Stimulated activated CD4-positive, alpha-beta T cell treated with anti-CD3 and anti-CD28 coated beads, Interleukin-4, amount 100 ng/mL, for 48 hours (primary cell): ENCODE measurements at regions not wholly inside any gene's neighbourhood (a gene's known extent, or its start where the extent isn't known, plus 50 kb on each side); places are given as distances from the start of the nearest gene placed in this dataset.
"Not testable (repeated sequence)": the region's sequence is repeated elsewhere in the genome, so short reads cannot be mapped to it uniquely, and the experiment has no call there.

Experiments
- DNase-seq, 2 donors: peaks; one replicate each; pipeline ENCODE4 v3.0.0-alpha.2; 2020; ENCODE audit warnings: low read depth in 2 of 2

DNA sequence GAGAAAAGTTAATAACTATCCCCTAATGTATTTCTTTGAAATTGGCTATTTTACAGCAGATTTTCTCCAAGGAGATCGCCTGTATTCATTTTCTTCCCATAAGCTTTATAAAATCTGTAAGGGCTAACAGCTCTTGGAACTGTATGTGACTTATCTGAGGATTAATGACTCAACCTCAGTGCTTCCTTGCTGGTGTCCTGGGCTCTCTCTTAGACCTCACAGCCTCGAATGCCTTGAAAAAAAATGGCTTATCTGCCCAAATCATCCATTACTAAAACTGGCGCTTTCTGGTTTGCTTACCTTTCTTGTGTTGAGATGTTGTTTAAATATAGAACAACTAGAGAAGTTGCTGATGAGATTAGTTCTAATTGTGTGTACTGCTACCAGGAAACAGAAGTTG, 713.6 kb downstream of the SLC4A3 start:
- DNase-seq: no peak

DNA sequence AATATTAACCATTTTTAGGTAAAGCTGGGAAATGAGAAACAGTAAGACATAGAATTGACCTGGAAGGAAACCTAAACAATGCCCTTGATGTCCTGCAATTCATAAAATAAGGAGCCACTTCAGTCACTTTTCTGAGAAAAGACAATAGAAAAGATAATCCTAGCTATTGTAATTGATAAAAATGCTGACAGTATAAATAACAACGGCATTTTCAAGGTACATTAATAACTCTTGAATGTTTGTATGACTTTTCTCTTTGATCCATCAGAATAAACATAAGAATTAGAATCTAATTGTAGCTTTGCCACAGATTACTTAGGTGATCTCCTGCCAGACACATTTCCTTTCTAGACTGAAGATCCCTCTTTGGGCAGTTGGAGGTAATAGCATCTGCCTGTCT, 719.5 kb downstream of the SLC4A3 start:
- DNase-seq: no peak

DNA sequence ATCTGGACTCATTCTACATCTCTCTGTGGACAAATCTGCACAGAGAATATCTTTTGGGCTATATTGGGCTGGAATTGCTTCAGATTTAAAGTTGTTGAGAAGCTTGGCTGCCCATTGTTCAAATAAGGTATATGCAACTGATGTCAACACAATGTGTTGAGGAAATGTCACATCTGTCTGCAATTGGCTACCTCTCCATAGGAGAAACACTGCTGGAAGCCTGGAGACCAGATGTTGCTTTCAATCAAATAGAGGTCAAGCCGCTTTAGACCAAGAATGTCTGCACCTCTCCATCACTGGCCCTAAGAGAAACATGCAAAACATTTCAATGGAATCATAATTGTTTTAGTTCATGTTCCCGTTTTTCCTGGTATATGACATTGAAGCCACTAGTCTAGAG, 720.2 kb downstream of the SLC4A3 start:
- DNase-seq: no peak

DNA sequence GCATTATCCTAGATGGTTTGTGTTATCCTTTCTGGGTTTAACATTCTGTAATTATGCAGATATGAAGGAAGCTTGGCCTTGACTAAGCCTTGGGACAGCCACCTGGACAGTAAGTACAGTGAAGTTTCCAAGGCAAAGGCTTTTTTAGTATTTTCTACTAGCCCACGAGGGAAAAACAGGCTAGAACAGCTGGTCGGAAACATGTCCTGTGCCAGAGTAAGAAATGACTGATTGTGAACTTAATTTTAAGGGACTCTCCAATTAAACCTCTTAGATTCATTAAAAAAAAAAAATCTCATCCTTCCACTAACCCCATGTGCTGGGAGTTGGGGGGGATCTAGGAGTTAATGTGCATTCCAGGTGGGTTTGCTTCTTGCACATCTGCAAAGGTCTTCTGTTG, 720.8 kb downstream of the SLC4A3 start:
- no peak for DNase-seq

DNA sequence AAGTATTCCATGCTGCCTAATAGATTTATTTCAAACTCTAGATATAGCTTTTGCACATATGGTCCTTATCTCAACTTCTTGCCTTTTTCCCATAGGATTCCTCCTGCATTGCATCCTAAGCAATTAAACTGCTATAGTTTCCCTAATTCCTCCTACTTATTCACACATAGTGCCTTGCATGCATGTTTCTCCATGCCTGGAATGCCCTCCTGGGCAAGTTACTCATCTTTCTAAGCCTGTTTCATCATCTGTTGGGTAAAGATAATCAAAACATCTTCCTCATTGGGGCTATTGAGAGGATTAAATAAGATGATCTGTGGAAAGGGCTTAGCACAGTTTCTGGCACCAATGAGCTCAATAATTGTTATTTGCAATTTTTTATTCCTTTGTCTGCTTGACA, 726.5 kb downstream of the SLC4A3 start:
- no peak for DNase-seq

DNA sequence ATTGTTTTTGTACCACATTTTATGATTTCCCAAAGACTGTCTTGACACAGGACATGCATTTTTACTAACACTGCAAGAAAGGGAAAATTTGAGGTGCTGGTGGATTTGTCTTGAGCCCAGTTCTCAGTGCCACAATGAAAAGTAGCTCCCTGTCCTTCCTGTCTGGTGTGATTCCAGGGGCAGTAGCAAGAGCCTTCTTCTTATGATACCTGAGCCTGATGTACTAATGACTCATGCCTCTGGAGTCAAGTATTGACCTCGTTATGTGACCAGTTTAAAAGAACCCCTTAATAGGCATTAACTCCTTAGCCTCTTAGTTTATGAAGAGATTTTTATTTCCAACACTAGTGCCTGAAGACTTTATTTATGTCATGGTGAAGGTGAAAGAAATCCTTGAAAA, 728.6 kb downstream of the SLC4A3 start:
- no peak for DNase-seq

DNA sequence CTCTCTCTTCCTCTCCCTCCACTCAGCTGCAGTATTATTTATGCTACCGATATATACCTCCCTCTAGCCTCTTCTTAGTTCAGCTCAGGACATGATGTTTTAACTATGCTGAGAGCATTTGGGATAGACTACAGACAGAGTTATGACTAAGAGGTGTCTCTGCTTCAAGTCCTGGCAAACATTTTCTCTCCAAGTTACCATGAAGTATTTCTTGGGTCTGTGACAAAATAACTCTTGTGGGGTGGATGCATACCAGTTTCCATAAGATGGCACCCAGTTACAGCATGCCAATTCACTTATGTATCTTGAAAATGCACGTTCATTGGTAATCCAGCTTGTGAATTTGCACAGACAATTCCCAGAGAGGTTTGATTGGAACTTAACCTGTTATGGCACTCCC, 737.6 kb downstream of the SLC4A3 start:
- no peak for DNase-seq

DNA sequence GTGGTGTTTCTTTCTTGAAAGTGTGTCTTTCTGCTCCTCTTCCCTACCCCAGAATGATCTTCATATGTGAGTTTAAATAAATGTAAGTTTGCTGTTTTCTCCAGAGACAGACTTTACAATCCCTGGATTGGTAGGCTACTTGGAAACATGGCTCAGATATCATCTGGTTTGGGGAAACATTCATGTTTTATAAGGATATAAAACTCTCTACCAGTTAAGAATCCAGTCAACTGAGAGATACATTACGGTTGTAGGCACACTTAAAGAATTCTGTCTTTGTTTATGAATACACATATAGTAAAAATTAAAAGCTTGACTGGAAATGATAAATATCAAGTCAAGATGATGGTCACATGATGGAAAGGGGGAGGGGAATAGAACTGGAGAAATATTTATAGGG, 739.3 kb downstream of the SLC4A3 start:
- DNase-seq: no peak

DNA sequence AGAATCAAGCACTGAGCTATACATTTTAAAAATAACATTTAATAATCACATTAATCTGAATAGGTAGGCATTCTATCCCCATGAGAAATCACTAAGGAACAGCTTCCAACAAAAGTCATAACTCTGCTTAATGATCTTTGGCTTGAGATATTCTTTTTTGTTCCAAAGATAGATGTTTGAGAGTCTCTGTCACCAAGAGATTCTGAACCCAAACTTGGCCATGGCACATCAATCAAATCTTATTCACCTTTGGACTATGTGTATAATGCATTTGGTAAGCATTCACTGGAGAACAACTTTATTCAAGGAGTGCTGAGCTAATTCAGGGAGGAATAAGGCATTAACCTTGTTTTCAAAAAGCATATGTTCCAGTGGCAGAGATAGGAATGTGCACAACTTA, 743.3 kb downstream of the SLC4A3 start:
- no peak for DNase-seq

DNA sequence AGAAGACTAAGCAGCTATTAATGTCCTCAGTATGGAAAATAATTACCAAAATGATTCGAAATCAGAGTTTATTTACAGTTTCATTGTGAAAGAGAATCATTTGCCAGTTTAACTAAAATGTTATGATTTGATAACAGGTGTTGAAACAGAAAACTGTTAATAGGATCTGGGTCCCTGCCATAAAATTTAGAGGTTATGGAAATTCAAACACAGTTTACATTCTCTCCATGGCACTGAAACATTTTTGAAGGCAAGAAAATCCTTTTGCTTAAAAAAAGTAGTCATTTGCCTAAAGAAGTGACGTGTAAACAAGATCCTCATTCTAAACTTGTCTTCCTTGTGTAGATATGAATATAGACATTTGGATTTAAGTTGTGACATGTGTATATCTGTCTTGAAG, 743.8 kb downstream of the SLC4A3 start:
- no peak for DNase-seq

DNA sequence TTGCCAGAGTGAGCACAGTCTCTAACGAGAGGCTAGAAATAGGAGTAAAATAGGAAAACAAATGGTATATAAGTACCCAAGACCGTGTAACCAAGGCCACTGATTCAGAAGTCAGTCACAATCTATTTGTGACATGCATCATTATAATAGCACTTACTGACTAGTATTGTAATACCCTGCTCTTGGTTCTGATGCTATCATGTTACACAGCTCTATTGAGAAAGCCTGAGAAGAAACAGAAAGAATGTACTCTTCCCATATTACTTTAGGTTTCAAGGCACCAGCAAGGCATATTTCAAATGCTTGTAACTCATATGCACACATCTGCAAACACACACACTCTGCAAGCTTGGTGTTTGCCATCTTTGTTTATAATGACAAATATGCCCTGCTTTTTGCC, 746.4 kb downstream of the SLC4A3 start:
- DNase-seq: no peak

DNA sequence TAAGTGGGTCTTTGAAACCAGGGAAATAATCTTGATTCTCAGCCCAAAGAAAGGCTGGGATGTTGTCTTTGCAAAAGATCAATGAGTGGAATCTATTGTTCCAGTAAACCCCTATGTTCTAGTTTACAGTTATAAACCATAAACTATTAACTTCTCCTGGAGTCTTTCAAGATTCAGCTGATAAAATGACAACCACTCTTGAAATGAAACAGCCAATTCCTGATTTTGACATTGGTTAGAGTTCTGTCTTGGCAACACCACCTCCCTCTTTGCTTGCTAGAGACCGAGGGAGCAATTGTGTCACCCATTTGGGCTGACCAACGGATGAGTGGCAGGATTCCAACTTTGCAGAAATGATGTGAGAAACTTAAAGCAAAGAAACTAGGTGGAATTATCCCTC, 746.9 kb downstream of the SLC4A3 start:
- no peak for DNase-seq

DNA sequence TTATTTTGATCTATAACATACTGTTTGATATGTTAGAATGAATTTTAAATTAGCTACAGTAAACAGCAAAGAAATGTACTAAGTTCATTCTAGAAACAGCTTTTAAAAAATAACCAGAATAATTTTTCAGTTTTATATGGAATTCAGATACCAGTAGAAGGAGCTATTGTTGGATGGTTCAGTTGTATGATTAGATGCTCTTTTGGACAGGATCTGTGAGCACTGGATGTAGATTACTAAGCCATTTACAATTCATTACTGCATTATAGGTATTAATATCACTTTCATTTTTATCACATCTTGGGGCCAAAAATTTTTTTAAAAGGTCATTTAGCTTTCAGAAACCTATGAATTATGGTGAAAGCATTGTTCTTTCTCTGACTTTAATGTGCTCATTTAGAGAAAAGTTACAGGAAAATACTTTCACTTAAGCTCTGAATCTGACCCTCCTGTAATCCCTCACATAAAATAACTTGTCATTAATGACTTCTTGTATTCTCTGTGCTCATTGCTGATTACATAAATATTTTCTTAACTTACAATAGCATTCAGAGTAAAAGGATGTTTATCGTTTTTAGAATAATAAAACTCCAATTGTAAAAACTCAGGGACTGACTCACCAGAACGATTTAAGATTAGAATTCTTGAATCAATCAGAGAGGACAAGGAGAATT, 750.2 kb downstream of the SLC4A3 start:
- DNase-seq: no peak

DNA sequence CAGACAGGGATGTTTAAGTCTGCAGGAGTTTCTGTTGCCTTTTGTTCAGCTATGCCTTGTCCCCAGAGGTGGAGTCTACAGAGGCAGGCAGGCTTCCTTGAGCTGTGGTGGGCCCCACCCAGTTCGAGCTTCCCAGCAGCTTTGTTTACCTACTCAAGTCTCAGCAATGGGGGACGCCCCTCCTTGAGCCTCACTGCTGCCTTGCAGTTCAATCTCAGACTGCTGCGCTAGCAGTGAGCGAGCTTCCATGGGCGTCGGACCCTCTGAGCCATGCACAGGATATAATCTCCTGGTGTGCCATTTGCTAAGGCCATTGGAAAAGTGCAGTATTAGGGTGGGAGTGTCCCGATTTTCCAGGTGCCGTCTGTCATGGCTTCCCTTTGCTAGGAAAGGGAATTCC, 760.3 kb downstream of the SLC4A3 start:
- DNase-seq: not testable (repeated sequence)

DNA sequence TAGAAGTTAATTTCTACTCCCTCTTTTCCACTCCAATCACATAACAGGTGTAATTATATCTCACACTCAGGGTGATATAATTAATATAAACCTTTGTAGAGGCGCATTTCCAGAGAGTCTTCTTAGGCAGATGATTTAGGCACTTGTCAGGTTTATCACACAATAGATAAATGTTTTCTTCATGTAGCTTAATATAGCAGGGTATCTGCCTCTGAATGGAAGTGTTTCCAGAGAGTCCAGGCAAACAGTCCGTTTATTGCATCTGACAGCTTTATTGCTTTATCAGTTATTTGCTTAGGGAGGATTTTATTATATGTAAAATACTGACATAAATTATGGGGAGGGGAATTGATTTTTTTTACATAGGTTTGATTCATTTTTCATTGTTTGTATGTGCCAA, 766.3 kb downstream of the SLC4A3 start:
- no peak for DNase-seq

DNA sequence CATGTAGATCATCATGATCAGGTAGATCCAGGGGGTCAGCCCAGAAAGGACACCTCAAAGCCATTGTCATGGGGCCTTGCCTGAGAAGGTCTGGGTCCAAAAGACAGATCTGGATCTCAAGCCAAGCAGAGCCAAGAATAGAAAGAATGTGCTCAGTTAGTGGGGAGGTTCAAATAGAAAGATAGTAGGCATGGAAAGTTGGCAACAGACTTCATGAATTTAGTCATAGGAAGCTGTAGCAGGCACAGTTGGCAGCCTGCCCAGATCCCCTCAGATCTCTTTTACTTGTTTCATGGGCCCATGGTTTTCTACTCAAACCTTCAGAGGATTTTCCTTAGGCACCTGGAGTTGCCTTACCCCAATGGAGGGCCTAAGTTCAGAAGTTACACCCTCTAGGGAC, 767.0 kb downstream of the SLC4A3 start:
- no peak for DNase-seq

DNA sequence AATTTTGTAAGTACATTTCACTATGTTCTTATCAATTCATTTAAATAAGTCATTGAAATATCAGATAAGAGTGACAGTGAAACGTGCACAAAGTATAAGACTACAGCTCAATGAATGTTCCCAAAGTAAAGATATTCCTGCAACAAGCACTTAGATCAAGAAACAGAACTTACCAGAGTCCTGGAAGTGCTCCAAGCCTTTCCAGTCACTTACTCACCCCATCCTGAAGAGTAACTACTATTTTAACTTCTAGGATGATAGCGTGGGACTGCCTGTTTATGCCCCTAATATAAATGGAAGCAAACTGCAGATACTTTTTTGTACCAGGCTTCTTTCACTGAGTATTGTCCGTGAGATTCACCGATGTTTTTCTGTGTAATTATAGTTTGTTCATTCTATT, 768.9 kb downstream of the SLC4A3 start:
- DNase-seq: no peak

DNA sequence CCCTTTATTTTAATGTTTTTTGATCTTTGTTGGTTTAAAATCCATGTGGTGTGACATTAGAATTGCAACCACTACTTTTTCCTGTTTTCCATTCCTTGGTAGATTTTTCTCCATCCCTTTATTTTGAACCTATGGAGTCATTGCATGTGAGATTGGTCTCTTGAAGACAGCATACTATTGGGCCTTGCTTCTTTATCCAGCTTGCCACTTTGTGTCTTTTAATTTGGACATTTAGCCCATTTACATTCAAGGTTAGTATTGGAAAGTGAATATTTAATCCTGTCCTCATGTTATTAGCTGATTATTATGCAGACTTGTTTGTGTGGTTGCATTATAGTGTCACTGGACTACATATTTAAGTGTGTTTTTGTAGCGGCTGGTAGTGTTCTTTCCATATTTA, 782.9 kb downstream of the SLC4A3 start:
- no peak for DNase-seq

DNA sequence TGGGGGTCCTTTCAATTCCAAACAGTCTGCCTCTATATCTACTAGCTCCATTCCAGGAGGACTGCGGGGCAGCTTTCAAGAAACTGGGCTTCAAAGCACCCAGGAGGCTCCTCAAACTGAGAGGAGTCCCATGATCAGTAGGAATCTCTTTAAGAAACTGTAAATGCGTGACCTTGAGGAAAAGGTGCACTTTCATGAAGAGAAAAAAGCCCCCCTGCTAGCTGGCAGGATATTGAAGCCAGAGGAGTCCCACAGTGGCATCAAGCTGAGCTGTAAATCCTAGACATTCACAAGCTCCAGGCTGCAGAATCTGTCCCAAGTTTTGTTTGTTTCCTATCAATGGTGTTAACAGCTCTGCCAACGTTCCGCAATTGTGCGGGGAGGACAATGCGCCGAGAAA, 790.1 kb downstream of the SLC4A3 start:
- no peak for DNase-seq

DNA sequence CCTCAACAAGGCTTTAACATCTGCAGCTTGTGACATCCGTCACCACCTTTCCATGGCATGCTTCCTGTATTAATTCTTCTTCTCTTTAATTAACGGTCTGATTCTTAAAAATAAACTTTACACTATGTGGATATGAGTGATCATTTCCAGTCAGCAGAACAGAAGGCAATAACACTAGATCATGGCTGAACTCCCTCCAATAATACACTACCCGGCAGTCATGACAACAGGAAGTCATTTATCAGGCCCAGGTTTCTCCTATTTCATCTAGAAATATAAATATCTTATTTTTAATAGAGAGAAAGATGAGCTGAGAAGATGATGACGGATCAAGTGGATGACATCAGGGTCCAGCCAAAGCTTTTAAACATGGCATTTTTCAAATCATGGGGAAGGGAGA, 792.2 kb downstream of the SLC4A3 start:
- no peak for DNase-seq

DNA sequence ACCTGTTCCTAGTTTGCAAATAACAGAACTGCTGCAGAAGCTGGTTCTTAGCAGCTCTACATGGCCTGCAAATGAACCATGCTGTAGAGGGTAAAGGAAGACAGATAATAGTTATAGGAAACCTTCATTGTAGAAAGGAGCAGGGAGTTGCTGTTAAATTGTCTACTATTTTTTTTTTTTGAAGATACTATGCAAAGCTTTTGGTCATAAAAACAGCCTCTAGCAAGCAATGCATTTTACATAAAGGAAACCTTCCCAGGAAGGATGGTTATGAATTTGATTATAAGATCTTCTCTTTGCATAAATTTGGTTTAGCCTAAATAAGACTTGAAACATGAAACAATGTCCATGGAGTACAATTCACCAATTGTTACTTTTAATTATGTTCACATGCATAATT, 793.4 kb downstream of the SLC4A3 start:
- no peak for DNase-seq

DNA sequence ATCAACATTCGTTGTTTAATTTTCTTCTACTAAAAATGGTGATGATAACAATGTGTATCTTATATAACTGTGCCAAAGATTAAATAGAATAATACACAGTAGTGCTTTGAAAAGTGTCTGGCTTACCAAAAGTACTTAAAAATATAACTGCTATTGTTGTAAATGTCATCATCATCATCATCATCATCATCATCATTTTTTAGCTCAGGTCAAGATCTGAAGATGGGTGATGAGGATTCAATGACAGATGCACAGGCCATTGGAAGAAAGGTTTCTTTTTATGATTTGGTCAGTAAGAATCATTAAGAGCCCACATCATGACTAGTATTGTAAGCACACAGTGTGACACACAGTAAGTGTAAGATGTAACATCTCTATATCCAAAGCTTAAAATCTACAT, 795.2 kb downstream of the SLC4A3 start:
- DNase-seq: no peak

DNA sequence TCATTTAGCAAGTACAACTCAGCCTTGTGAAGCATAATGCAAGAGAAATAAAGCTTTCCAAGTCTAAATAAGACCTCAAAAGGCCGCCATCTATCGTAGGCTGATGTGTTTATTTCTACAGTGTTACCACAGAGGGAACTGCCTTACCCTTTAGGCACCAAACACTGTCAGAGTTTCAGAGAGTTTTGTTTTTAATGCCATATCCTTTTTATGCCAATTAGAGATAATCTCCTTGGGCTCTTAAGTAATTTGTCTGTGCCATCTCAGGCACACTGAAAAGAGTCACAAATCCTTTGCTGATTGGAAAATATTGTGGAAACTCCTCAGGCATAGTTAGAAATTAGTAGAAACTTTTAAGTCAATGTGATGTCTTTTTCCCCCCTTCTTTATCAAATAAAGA, 797.1 kb downstream of the SLC4A3 start:
- DNase-seq: no peak

DNA sequence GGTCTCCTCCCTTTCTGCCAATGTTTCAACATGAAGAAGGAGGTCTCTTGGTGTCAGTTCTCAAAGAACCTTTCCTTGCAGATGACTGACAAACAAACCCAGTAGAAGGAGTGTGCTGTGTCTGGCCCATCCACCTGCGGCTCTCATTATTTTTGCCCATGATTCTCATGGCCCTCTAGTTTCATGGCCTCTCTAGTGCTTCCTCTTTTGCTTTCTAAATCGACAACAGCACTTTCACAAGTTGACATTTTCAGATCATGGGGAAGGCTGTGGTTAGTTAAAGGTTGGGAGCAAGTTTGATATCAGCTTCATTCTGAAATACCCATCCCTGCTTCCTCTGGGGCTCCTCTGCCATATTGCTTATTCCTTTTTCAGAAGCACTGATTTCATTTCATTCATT, 805.2 kb downstream of the SLC4A3 start:
- no peak for DNase-seq

DNA sequence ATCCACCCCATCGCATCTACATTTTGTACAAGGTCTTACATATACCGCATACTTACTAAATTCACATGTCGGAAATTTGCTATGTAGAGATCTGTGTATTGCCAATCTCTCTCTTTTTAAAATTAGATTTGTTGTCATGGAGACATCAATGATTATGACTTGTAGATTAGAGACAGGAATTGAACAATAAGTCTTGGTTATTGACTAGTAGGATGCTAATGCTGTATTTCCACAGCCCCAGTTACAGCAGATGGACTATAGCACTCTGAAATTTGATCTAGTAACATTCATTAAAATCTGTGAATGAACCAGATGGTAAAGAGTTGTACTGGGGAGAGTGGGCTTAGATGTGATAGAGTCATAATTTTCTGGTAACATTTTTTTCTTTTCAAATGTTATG, 805.7 kb downstream of the SLC4A3 start:
- DNase-seq: no peak
